ENCODE measurements at regions not wholly inside any gene's neighbourhood (a gene's known extent, or its start where the extent isn't known, plus 50 kb on each side); places are given as distances from the start of the nearest gene placed in this dataset.

DNA sequence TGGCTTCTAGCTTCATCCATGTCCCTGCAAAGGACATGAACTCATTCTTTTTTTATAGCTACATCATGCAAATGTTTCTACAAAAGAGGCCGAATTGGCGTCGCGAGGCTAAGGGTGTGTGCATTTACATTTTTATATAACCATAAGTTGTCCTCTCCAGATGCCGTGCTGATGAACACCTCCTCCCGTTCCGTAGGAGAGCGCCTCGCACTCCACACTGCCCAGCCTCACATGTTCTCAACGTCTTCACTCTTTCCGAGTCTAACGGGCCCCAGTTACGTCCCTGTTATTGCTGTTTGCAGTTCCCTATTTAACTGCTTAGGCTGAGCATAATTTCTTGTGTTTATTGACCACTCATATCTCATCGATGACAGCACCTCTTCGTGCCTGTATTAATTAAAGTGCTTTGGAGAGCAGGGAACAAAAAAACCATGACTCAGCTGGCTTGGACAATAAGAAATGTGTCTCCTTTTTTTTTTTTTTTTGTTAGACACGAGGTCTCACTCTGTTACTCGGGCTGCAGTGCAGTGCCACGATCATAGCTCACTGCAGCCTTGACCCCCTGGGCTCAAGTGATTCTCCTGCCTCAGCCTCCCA is 113.5 kb upstream of the SDK1 start:
- H3K4me1 Mint-ChIP-seq = no peaks in the 10 kb centered on the region
- no peak overlapping the region for H3K4me3 Mint-ChIP-seq
- H3K9me3 Mint-ChIP-seq = no peaks in the 10 kb centered on the region
- no peaks in the 10 kb centered on the region for H3K36me3 Mint-ChIP-seq (ENCODE audit: low read depth)
- no peak for ATAC-seq
- no peaks in the 10 kb centered on the region for H3K27me3 Mint-ChIP-seq
- H3K27ac Mint-ChIP-seq = no peak overlapping the region
- no peak for DNase-seq

DNA sequence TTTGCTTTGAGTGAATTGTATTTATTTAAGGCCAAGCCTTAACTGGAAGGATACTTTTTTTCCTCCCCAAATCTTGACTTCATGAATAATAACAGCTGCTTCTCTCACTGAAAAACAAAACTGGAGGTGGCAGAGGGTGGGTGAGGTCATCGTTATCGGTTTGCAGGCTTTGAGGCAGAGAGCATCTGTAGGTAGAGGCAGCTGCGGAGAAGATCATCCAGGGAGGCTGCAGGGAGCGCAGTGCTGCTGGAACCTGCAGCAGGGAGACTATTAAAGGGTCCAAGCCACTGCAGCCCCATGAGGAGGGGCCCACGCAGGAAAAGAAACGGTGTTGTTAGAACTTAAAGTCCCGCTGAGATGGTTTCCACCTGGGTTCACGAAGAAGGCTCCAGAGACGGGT is 112.1 kb upstream of the SDK1 start:
- DNase-seq (no peak), ATAC-seq (no peak)
- Mint-ChIP-seq H3K9me3 (no peaks in the 10 kb centered on the region), H3K36me3 (ENCODE audit: low read depth) (no peaks in the 10 kb centered on the region), H3K4me3 (no peak overlapping the region), H3K27ac (no peak overlapping the region), H3K27me3 (no peaks in the 10 kb centered on the region), H3K4me1 (no peaks in the 10 kb centered on the region)

DNA sequence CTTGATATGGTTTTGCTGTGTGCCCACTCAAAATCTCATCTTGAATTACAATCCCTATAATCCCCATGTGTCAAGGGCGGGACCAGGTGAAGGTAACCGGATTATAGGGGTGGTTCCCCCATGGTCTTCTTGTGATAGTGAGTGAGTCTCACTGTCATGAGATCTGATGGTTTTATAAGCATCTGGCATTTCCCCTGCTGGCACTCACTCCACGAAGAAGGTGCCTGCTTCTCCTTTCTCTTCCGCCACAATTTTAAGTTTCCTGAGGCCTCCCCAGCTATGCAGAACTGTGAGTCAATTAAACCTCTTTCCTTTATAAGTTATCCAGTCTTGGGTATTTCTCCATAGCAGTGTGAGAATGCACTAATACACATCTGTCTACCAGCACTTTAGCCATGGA is 109.5 kb upstream of the SDK1 start:
- Mint-ChIP-seq H3K27me3 (peaks cover 3% of the 10 kb centered on the region), H3K4me1 (peaks cover 2% of the 10 kb centered on the region), H3K27ac (no peak overlapping the region), H3K9me3 (no peaks in the 10 kb centered on the region), H3K36me3 (ENCODE audit: low read depth) (no peaks in the 10 kb centered on the region), H3K4me3 (no peak overlapping the region)
- DNase-seq = no peak
- no peak for ATAC-seq

DNA sequence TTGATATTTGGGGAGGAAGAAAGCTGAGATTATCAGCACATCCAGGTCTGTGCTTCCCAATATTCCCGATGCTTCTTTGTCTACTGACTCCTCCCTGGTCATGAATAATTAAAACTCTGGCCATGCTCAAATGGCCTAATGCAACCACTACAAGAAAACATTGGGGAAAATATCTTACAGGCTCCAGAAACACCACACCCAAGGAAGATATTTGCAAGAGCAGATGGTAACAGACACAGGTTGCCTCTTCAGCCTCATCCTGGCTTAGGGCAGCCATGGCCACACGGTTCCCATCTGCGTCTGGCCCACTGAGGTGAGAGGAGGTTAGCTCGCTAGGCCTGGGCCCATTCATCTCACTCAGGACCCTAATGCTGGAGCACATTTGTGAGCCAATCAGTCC is 108.4 kb upstream of the SDK1 start:
- H3K4me3 Mint-ChIP-seq = no peak overlapping the region
- no peak for ATAC-seq
- peaks cover 5% of the 10 kb centered on the region for H3K27me3 Mint-ChIP-seq
- H3K9me3 Mint-ChIP-seq = no peaks in the 10 kb centered on the region
- no peaks in the 10 kb centered on the region for H3K36me3 Mint-ChIP-seq (ENCODE audit: low read depth)
- peaks cover 2% of the 10 kb centered on the region for H3K4me1 Mint-ChIP-seq
- DNase-seq = no peak
- H3K27ac Mint-ChIP-seq = no peak overlapping the region

- Mint-ChIP-seq H3K9me3 (peaks cover 5% of the 10 kb centered on the region), H3K36me3 (ENCODE audit: low read depth) (no peaks in the 10 kb centered on the region), H3K4me1 (peaks cover 2% of the 10 kb centered on the region), H3K27me3 (peaks cover 5% of the 10 kb centered on the region), H3K27ac (no peak overlapping the region), H3K4me3 (no peak overlapping the region)
- DNase-seq (no peak), ATAC-seq (no peak)
These were observed 107.5 kb upstream of the SDK1 start for GRCh38 chr7:3193379-3194120.

- Mint-ChIP-seq H3K4me3 (no peak overlapping the region), H3K9me3 (peaks cover 9% of the 10 kb centered on the region), H3K27me3 (peaks cover 5% of the 10 kb centered on the region), H3K4me1 (peaks cover 2% of the 10 kb centered on the region), H3K36me3 (ENCODE audit: low read depth) (no peaks in the 10 kb centered on the region), H3K27ac (no peak overlapping the region)
- ATAC-seq (peak; percentile 15), DNase-seq (no peak)
These were observed 106.4 kb upstream of the SDK1 start for GRCh38 chr7:3194501-3195141.

DNA sequence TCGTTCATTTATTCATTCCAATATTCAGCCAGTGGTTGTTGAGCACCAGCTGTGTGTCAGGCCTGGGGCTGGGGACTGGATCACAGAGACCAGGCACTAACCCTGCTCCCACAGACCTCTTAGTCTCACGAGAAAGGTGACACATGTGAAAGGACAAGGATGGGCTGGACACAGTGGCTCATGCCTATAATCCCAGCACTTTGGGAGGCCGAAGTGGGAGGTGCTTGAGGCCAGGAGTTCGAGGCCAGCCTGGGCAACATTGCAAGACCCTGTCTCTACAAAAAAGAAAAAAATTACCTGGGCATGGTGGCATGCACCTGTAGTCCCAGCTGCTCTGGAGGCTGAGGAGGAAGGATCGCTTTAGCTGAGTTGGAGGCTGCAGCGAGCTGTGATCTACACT is 105.9 kb upstream of the SDK1 start:
- Mint-ChIP-seq H3K4me3 (no peak overlapping the region), H3K27me3 (peaks cover 5% of the 10 kb centered on the region)

GRCh38 chr7:3196629-3197400 is 104.2 kb upstream of the SDK1 start:
- ATAC-seq = no peak
- Mint-ChIP-seq H3K27me3 (peaks cover 5% of the 10 kb centered on the region), H3K27ac (no peak overlapping the region)

More for the DNA sequence above, 105.9 kb upstream of the SDK1 start:
- no peaks in the 10 kb centered on the region for H3K36me3 Mint-ChIP-seq (ENCODE audit: low read depth)
- H3K4me1 Mint-ChIP-seq = peaks cover 2% of the 10 kb centered on the region
- no peak overlapping the region for H3K27ac Mint-ChIP-seq
- peaks cover 9% of the 10 kb centered on the region for H3K9me3 Mint-ChIP-seq
- ATAC-seq = no peak
- no peak for DNase-seq

DNA sequence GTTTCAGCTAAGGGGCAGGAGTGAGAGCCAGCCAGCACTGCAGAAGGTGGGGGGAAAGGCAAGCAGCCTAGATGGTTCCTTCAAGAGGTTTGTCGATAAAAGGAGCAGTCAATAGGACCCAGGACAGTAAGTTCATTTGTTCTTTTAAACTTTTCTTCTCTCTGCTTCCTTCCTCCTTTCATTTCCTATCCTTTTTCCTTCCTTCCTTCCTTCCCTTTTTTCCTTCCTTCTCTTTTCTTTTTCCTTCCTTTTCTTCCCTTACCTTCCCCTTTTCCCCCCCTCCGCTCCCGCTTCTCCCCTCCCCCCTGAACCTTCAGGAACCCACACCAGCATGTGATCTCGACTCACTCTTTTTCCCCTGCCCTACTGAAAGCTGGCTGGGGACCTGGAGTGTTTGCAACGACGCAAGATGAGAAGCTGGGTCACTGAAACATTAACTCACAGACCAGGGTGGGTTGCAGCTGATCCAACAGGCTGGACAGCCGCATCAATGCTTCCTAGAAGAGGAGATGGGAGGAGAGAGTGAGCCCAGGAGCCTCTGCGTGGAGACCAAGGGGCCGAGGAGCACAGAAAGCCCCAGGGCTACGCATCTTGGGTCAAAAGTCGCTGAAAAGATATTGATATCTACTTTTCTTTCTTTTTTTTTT is 103.4 kb upstream of the SDK1 start:
- H3K36me3 Mint-ChIP-seq (ENCODE audit: low read depth) = no peaks in the 10 kb centered on the region
- peaks cover 2% of the 10 kb centered on the region for H3K4me1 Mint-ChIP-seq
- H3K27ac Mint-ChIP-seq = no peak overlapping the region
- H3K27me3 Mint-ChIP-seq = peaks cover 5% of the 10 kb centered on the region
- no peak overlapping the region for H3K4me3 Mint-ChIP-seq
- H3K9me3 Mint-ChIP-seq = peaks cover 9% of the 10 kb centered on the region
- ATAC-seq (no peak), DNase-seq (no peak)

More at GRCh38 chr7:3196629-3197400, 104.2 kb upstream of the SDK1 start:
- Mint-ChIP-seq H3K4me3 (no peak overlapping the region), H3K36me3 (ENCODE audit: low read depth) (no peaks in the 10 kb centered on the region), H3K9me3 (peaks cover 9% of the 10 kb centered on the region), H3K4me1 (peaks cover 2% of the 10 kb centered on the region)
- no peak for DNase-seq

- no peak overlapping the region for H3K27ac Mint-ChIP-seq
- peaks cover 9% of the 10 kb centered on the region for H3K9me3 Mint-ChIP-seq
- no peaks in the 10 kb centered on the region for H3K36me3 Mint-ChIP-seq (ENCODE audit: low read depth)
- H3K27me3 Mint-ChIP-seq = peaks cover 5% of the 10 kb centered on the region
- ATAC-seq (no peak), DNase-seq (no peak)
- H3K4me1 Mint-ChIP-seq = peaks cover 2% of the 10 kb centered on the region
- H3K4me3 Mint-ChIP-seq = no peak overlapping the region
These were observed 102.7 kb upstream of the SDK1 start for GRCh38 chr7:3198316-3198715.

DNA sequence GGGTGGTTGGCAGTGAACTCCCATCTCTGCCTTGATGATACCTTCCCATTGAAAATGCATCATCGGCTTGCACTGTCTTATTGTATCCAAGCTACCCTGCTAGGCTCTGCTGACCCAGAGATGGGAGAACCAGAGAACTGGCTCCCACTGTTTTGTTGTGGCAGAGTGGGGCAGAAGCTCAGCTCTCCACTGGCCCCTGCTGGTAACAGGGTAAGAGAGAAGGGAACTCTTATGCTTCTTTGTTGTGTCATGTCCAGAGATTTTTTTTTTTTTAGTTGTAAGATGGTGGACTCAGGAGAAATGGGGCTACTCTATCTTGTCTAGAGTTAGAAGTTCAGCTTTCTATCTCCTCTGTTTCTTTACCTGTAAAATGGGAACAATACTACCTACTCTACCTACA is 100.5 kb upstream of the SDK1 start:
- Mint-ChIP-seq H3K27ac (no peak overlapping the region), H3K4me1 (no peaks in the 10 kb centered on the region), H3K27me3 (peaks cover 5% of the 10 kb centered on the region), H3K9me3 (peaks cover 9% of the 10 kb centered on the region), H3K4me3 (no peak overlapping the region), H3K36me3 (ENCODE audit: low read depth) (no peaks in the 10 kb centered on the region)
- DNase-seq (peak; percentile 35), ATAC-seq (peak; percentile 54)

DNA sequence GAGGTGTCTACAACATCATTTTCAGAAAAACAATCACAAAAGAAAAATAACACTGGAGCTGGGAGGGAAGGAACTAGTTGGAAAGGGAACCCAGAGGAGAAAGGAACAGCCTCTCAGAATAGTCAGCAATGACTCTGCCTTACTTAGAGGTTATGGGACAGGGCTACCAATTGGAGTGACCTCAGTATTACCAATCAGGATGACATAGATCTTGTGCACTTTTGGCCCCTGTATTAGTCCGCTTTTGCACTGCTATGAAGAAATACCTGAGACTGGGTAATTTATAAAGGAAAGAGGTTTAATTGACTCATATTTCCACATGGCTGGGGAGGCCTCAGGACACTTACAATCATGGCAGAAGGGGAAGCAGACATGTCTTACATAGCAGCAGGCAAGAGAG is 99.7 kb upstream of the SDK1 start:
- DNase-seq (no peak), ATAC-seq (no peak)
- H3K27ac Mint-ChIP-seq = no peak overlapping the region
- no peaks in the 10 kb centered on the region for H3K4me1 Mint-ChIP-seq
- peaks cover 4% of the 10 kb centered on the region for H3K27me3 Mint-ChIP-seq
- no peak overlapping the region for H3K4me3 Mint-ChIP-seq
- no peaks in the 10 kb centered on the region for H3K36me3 Mint-ChIP-seq (ENCODE audit: low read depth)
- peaks cover 9% of the 10 kb centered on the region for H3K9me3 Mint-ChIP-seq

- H3K4me1 Mint-ChIP-seq = no peaks in the 10 kb centered on the region
- DNase-seq = no peak
These were observed 98.9 kb upstream of the SDK1 start for GRCh38 chr7:3201937-3202710.

DNA sequence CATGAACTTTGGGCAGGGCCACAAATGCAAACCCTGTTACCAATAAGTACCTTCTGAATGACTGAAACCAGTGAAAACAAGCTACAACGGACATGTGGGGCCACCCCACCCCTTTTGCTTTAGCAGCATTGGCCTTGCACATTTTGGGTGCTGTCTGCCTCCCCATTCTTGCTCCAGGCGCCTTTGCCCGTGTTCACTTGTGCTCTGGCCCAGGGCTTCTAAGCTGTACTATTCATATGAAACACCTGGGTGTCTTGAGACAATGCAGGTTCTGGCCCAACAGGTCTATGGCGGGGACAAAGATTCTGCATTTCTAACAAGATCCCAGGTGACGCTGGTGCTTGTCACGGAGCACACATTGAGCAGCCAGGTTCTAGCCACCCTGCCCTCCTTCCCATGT is 96.5 kb upstream of the SDK1 start:
- Mint-ChIP-seq H3K27ac (no peak overlapping the region), H3K27me3 (peaks cover 2% of the 10 kb centered on the region), H3K4me1 (no peaks in the 10 kb centered on the region), H3K36me3 (ENCODE audit: low read depth) (no peaks in the 10 kb centered on the region), H3K4me3 (no peak overlapping the region), H3K9me3 (no peaks in the 10 kb centered on the region)
- ATAC-seq (no peak), DNase-seq (no peak)

More at GRCh38 chr7:3201937-3202710, 98.9 kb upstream of the SDK1 start:
- H3K27ac Mint-ChIP-seq = no peak overlapping the region
- no peaks in the 10 kb centered on the region for H3K36me3 Mint-ChIP-seq (ENCODE audit: low read depth)
- no peak overlapping the region for H3K4me3 Mint-ChIP-seq
- H3K9me3 Mint-ChIP-seq = peaks cover 9% of the 10 kb centered on the region
- peaks cover 2% of the 10 kb centered on the region for H3K27me3 Mint-ChIP-seq
- no peak for ATAC-seq
